Activated naive CD4-positive, alpha-beta T cell (primary cell): ENCODE measurements at regions not wholly inside any gene's neighbourhood (a gene's known extent, or its start where the extent isn't known, plus 50 kb on each side); places are given as distances from the start of the nearest gene placed in this dataset.

Source experiments
- DNase-seq, 4 experiments: peaks; one replicate each; lab custom pipeline; 2025; lab: John Stamatoyannopoulos, UW

DNA sequence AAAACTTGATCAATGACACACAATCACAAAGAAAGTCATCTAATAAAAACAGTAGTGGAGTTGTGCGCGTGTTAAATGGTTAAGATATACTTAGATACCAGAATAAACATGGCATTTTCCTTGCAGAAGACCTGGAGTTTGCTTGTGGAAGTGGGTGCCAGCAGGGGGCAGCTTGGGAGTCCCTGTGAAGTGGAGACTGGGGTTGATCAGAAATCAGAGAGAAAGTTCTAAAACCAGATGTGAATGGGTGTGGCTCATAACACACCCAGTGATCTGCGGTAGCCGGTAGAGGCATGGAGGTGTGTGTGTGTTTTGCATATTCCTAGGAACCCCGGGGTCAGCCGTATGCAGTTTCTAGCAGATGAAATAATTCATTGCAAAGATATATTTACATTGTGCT, 300.1 kb upstream of the TRIB2 start:
- peak in 2 of 4 experiments; percentile 17 to 42 for DNase-seq

DNA sequence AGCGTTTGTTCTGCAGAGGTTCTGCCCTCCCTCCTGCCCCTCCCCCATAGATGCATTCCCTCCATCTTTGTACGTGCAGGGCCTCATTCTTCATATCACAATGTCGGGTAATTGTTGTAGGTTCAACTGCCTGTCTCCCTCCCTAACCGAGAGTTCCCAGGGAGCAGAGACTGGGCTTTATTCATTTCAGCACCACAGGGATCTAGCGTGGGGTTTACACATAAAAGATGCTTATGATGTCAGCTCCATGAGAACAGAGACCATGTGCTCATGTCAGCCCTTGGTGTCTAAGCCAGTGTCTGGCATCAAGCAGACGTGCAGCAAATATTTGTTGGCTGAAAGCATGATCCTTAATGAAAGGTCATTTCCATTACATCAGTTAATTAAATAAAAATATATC, 298.9 kb upstream of the TRIB2 start:
- no peak for DNase-seq

- no peak for DNase-seq
These were observed 296.9 kb upstream of the TRIB2 start for GRCh38 chr2:12419803-12420202.

DNA sequence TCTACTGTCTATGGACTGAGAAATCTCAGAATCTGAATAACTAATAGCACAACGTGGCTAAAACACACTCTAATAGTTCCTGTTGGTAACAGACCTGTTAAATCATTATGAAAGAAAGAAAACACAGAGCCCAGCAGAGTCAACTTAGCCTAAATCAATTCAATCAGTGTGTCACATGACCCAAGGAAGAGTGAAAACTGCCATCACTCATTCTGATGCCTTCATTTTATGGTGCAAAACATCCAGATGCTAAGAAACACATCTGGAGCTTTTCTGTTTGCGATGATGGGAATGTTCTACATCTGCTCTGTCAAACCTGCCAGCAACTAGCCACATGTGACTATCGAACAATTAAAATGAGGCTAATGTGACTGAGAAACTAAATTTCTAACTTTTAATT, 295.7 kb upstream of the TRIB2 start:
- no peak for DNase-seq

GRCh38 chr2:12424219-12424618, 292.5 kb upstream of the TRIB2 start:
- DNase-seq: no peak

GRCh38 chr2:12424809-12425208, 291.9 kb upstream of the TRIB2 start:
- DNase-seq: no peak

DNA sequence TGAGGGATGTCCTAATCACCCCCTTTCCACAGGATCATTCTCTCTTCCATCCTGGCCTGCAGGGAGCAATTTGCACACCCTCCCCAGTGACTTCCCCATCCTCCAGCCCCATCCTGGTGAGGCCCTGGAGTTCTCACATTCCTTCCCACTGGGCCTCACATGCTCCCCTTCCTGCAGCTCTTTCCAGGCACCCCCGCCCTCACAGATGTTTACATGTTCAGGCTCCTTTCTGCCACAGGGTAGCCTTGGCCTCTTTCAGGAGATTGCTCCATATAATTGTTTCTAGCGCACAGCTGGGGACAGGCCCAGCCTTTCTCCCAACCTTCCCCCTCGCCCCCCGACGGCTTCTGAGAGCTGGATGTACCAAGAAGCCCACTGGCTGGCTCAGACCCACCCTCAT, 288.4 kb upstream of the TRIB2 start:
- no peak for DNase-seq

GRCh38 chr2:12428786-12429185, 287.9 kb upstream of the TRIB2 start:
- no peak for DNase-seq

DNA sequence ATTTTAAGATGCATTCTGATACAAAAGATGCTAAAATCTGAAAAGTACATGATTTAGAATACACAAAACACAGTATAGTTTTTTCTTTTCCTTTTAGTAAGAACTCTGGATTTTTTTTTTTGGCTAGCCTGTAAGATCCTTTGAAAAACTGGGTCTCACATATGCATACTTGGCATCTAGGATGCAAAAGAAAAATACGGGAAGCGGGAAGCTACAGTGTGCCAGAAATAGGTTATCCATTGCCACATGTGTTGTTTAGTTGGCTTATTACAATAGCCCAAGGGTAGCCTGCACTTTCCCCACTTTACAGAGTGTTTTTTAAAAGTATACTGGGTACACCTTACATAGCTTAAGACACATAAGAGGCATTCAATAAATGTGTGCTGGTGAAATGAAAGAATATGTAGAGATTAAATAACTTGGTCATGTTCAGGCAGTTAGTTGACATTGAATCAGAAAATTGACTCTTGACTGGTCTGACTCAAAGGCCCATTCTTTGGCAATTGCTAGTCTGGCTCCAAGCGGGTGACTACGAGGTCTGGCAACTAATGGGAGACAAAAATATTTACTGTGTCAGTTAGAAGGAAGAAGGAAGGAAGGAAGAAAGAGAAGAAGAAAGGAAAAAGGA, 286.8 kb upstream of the TRIB2 start:
- no peak for DNase-seq

GRCh38 chr2:12430407-12431133, 286.2 kb upstream of the TRIB2 start:
- no peak for DNase-seq

DNA sequence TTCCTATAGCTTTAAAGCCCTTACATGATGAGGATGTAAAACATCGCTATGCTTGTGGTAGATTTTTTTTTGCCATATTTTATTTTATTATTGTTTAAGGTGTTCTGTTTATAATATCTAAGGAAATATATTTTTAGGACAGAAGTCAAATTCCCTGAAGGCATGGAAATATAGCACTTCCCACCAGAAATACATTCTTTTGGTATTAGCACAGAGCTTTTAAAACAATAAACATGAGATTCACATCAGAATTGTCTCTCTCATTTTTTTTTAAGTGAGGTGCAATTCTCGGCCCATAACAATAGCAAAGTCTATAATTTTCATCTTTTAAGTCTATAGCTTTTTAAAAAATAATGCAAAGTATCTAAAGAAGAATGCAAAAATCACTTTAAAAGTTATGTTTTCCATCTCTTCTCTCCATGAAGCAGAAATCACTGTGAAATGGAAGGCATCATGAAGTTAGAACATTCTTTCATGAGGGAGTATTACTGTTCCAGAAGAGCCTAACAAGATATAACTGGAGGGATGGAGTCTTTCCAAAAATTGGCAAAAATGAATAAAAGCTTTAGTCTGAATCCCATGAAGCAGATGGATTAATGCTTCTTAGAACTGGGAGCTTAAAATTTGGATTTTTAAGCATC, 283.6 kb upstream of the TRIB2 start:
- no peak for DNase-seq

DNA sequence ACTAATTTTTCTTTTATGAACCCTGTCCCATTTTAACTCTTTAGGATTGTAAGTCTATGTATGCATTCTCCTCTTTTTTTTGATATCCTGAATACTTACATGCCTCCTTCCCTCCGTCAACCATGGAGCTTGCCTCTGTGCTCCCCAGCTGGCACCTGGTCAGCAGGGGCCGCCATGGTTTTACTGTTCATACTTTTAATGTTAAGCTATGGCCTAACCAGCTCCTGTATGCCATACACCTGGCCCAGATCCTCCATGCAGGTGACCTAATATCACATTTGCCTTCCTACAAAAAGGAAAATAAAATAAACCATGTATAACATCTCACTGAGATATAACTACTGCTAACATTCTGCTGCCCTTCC, 283.1 kb upstream of the TRIB2 start:
- DNase-seq: no peak

DNA sequence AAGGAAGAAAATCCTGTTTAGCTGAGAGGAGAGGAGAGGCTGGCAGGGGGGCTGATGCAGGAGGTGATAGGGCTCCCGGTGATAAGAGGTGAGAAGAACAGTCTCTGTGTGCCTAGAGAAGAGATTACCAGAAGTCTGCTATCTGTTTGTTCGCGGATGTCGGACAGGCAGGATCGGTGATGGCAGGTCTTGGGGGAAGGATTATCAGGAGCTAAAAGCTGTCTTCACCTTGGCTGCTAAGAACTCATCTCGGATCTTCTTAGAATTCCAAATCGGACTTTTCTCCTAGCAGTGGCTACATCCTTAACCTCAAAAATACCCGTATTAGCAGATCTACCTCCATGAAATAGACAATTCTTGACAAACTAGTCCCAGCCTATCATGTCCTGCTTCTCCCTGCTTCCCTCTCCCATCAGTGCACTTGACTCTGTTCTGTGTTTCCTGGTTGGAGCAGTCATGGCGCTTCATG, 282.1 kb upstream of the TRIB2 start:
- DNase-seq: no peak

GRCh38 chr2:12435430-12436222, 281.1 kb upstream of the TRIB2 start:
- no peak for DNase-seq

DNA sequence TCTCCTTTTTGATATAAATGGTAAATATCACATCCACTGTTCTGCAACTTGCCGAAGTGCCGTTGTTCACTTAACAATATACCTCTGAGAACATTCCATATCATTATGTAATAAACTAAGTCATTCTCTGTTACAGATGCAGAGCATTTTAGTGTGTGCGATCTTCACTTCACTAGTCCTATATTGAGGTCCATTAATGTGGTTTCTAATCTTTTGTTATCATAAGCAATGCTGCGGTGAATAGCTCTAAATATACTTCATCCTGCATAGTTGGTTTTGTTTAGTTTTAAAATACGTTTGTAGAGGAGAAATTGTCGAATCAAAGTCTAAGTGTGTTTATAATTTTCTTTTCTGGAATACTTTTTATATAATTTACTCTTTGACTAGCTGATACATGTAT, 280.3 kb upstream of the TRIB2 start:
- no peak for DNase-seq

GRCh38 chr2:12436935-12437561, 279.7 kb upstream of the TRIB2 start:
- no peak for DNase-seq

- DNase-seq: no peak
These were observed 276.0 kb upstream of the TRIB2 start for GRCh38 chr2:12440731-12441130.

DNA sequence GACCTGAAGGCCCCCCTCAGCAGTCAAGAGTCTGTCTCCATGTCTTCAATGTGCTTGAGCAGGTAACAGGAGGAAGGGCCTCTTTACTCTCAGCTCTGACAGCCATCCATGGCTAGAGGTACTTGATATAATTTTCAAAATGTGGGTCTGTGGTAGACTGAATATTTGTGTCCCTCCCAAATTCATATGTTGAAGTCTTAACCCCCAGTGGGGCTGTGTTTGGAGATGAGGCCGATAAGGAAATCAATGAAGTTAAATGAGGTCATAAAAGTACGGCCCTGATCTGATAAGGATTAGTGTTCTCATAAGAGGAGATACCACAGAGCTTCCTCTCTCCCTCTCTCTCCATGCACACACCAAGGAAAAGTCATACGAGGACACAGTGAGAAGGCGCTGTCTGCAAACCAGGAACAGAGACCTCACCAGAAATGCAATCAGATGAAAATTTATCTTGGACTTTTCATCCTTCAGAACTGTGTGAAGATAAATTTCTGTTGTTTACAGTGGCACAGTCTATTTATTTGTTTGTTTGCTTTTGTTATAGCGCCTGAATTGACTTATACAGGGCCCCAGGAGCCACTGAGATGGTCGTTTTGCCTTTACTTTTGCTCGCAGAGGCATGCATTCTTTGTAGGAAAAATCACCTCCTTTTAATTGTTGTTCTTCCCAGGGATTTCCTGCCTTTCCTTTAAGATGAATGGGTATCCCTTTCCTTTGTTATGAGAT, 274.8 kb upstream of the TRIB2 start:
- no peak for DNase-seq

DNA sequence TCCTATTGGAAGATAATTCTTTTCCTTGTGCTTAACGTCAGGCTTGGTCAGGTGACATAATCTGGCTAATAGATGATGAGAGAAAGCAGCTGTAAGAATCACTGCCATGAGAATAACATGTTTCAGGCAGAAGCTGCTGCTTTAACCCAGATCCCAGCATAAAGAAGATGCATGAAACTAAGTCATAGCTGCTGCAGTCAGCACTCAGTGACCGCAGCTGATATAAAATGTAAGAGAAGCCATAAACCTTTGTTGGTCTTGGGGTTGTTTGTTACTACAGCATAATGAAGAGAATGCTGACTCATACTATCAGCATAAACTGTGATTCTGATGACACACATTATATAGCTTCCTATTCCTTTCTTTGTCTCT, 274.3 kb upstream of the TRIB2 start:
- DNase-seq: no peak

DNA sequence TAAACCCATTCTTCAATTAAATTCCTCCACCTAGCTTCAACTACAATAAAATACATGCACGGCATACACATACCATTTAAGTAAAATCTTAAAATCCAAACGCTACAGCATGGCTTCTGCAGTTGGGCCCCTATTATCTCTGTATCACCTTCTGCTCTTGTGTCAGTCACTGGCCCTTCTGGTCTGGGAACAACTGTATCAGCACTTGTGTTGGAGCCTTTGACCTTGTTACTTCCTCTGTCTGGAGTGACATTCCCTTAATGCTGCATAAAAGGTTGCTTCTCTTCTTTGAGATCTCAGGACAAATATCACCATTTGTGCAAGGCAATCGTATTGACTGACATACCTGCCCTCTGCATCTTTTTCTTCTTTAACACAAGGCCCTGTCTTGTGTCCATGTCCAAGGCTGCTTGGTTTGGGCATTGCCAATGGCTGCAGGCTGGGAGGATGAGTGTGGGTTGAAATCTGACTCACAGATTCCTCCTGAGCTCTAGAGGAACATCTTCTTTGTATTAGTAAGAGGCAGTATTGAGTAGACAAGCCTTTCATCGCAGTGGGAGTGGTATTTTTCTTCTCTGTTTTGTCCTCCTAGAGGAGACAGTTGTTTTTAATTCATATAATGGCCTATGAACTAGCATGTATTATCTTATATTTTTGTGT, 267.8 kb upstream of the TRIB2 start:
- no peak for DNase-seq

DNA sequence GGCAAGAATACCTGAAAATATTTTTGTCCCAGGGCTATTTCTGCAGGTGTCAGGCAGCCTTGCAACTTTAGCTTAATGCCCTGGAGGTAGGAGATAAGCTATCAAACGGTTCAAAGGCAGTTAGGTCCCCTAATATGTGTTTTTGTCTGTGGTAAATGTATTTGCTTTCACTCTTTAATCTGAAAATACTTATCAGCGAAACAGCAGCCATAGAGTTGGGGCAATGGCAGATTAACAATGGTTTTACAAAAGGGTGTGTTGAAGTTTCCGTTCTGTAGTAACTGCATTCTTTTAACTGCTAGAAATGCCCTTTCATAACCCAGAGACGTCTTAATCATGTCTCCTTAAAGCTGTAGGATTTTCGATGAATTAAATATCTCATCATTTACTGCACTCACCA, 265.0 kb upstream of the TRIB2 start:
- DNase-seq: no peak
